Left lung (tissue), 4 donors: ENCODE measurements at regions not wholly inside any gene's neighbourhood (a gene's known extent, or its start where the extent isn't known, plus 50 kb on each side); places are given as distances from the start of the nearest gene placed in this dataset.

Experiments used
- ATAC-seq: fragments of 200-7000 bp; cut with Tn5 transposase; one replicate; pipeline ENCODE4 v1.9.1; 2020; ENCODE audit warnings: moderate library complexity
- DNase-seq, 4 donors: peaks; one replicate each; pipeline ENCODE4 v3.0.0-alpha.2; 2013 to 2020
- H3K27ac ChIP-seq, 2 donors: fragments of 200-600 bp; sonication (generic) in 1 of 2; one replicate each; pipeline versions ENCODE4 v1.5.0 to v1.8.0; 2020 to 2021
- H3K27me3 ChIP-seq, 2 donors: fragments of 200-600 bp; sonication (generic) in 1 of 2; one replicate each; pipeline versions ENCODE4 v1.5.0 to v1.8.0; 2020 to 2021
- H3K36me3 ChIP-seq, 2 donors: fragments of 200-600 bp; sonication (generic) in 1 of 2; one replicate each; pipeline versions ENCODE4 v1.5.0 to v1.8.0; 2020 to 2021
- H3K4me1 ChIP-seq, 2 donors: fragments of 200-600 bp; one replicate each; pipeline ENCODE4 v1.8.0; 2021
- H3K4me3 ChIP-seq, 2 donors: fragments of 200-600 bp; sonication (generic) in 1 of 2; one replicate each; pipeline versions ENCODE4 v1.5.0 to v1.8.0; 2020 to 2021; ENCODE audit warnings: mild to moderate bottlenecking in 1 of 2
- H3K9me3 ChIP-seq, 2 donors: fragments of 200-600 bp; sonication (generic) in 1 of 2; one replicate each; pipeline versions ENCODE4 v1.5.0 to v1.8.0; 2020 to 2021
- CTCF ChIP-seq, 2 donors: fragments of 200-600 bp; sonication (generic) in 1 of 2; IDR thresholded peaks; one replicate each; pipeline versions ENCODE4 v1.5.0 to v1.8.0; 2021; ENCODE audit warnings: antibody characterized with exemption in 2 of 2
- intact Hi-C, 2 donors: fragments of 100-400 bp; cut with DNase I; formaldehyde crosslinking; loops; one replicate each; pipeline versions ENCODE4 v1.11.2 to v1.14.2; 2022
- donor health status: DM: no; HTN: yes; CAD: no.
- donor health status: DM: no; HTN: no; CAD: no.

- Histone ChIP-seq H3K9me3 (no peaks in the 10 kb centered on the region), H3K27me3 (no peaks in the 10 kb centered on the region), H3K36me3 (no peaks in the 10 kb centered on the region), H3K4me1 (no peaks in the 10 kb centered on the region), H3K4me3 (no peak overlapping the region), H3K27ac (no peak overlapping the region)
- TF ChIP-seq CTCF (IDR thresholded peaks at IDR 0.05), result no peak
- DNase-seq (no peak), ATAC-seq (no peak)
- intact Hi-C loops, result no loop called here
Measured at GRCh38 chr2:56707650-56708049, 523.9 kb downstream of the CCDC85A start.

- Histone ChIP-seq H3K27ac (no peak overlapping the region), H3K27me3 (no peaks in the 10 kb centered on the region), H3K9me3 (no peaks in the 10 kb centered on the region), H3K4me3 (no peak overlapping the region), H3K36me3 (no peaks in the 10 kb centered on the region), H3K4me1 (no peaks in the 10 kb centered on the region)
- intact Hi-C loops, result no loop called here
- DNase-seq (no peak), ATAC-seq (no peak)
- no peak for TF ChIP-seq CTCF (IDR thresholded peaks at IDR 0.05)
Measured at GRCh38 chr2:56709181-56709580, 525.4 kb downstream of the CCDC85A start.

GRCh38 chr2:56713161-56713676, 529.4 kb downstream of the CCDC85A start:
- intact Hi-C loops, result no loop called here
- Histone ChIP-seq H3K27me3 (no peaks in the 10 kb centered on the region), H3K4me1 (no peaks in the 10 kb centered on the region), H3K36me3 (no peaks in the 10 kb centered on the region), H3K9me3 (peaks cover 0 to 2% of the 10 kb centered on the region in 2 donors), H3K4me3 (no peak overlapping the region), H3K27ac (no peak overlapping the region)
- no peak for DNase-seq
- no peak for TF ChIP-seq CTCF (IDR thresholded peaks at IDR 0.05)
- ATAC-seq, result peak; percentile 25

- DNase-seq (no peak), ATAC-seq (no peak)
- intact Hi-C loops, result no loop called here
- no peaks in the 10 kb centered on the region for H3K4me1 ChIP-seq
- peaks cover 0 to 6% of the 10 kb centered on the region in 2 donors for H3K9me3 ChIP-seq
- TF ChIP-seq CTCF (IDR thresholded peaks at IDR 0.05), result no peak
- no peak overlapping the region for H3K27ac ChIP-seq
- no peaks in the 10 kb centered on the region for H3K27me3 ChIP-seq
- no peak overlapping the region for H3K4me3 ChIP-seq
- H3K36me3 ChIP-seq, result no peaks in the 10 kb centered on the region
Measured at GRCh38 chr2:56713978-56714377, 530.2 kb downstream of the CCDC85A start.

- H3K27me3 ChIP-seq, result no peaks in the 10 kb centered on the region
- H3K36me3 ChIP-seq, result no peaks in the 10 kb centered on the region
- intact Hi-C loops, result no loop called here
- peaks cover 0 to 7% of the 10 kb centered on the region in 2 donors for H3K9me3 ChIP-seq
- H3K4me3 ChIP-seq, result no peak overlapping the region
- no peak overlapping the region for H3K27ac ChIP-seq
- no peaks in the 10 kb centered on the region for H3K4me1 ChIP-seq
- no peak for TF ChIP-seq CTCF (IDR thresholded peaks at IDR 0.05)
- no peak for DNase-seq
- ATAC-seq, result no peak
Measured at GRCh38 chr2:56714400-56714799, 530.6 kb downstream of the CCDC85A start.
